ENCODE measurements at regions not wholly inside any gene's neighbourhood (a gene's known extent, or its start where the extent isn't known, plus 50 kb on each side); places are given as distances from the start of the nearest gene placed in this dataset.

DNA sequence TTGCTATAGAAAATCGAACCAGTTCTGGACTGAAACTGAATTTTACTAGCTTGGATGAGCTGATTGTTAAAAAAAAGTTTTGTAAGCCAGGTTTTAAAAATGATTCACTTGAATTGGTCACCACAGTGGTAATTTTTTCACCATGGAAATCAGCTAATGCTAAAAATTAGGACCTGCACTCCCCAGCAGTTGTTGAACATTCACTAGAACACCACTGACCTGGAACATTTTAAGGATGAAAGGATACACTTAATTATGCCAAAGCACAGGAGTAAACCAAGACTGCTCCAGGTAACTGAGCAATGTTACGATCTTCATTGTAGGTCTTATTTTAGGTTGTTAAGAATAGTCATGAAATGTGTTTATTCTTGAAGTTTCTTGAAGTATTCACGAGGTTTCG, 1342.6 kb upstream of the SPRY2 start (continued):
- TF ChIP-seq, protein P1, sequence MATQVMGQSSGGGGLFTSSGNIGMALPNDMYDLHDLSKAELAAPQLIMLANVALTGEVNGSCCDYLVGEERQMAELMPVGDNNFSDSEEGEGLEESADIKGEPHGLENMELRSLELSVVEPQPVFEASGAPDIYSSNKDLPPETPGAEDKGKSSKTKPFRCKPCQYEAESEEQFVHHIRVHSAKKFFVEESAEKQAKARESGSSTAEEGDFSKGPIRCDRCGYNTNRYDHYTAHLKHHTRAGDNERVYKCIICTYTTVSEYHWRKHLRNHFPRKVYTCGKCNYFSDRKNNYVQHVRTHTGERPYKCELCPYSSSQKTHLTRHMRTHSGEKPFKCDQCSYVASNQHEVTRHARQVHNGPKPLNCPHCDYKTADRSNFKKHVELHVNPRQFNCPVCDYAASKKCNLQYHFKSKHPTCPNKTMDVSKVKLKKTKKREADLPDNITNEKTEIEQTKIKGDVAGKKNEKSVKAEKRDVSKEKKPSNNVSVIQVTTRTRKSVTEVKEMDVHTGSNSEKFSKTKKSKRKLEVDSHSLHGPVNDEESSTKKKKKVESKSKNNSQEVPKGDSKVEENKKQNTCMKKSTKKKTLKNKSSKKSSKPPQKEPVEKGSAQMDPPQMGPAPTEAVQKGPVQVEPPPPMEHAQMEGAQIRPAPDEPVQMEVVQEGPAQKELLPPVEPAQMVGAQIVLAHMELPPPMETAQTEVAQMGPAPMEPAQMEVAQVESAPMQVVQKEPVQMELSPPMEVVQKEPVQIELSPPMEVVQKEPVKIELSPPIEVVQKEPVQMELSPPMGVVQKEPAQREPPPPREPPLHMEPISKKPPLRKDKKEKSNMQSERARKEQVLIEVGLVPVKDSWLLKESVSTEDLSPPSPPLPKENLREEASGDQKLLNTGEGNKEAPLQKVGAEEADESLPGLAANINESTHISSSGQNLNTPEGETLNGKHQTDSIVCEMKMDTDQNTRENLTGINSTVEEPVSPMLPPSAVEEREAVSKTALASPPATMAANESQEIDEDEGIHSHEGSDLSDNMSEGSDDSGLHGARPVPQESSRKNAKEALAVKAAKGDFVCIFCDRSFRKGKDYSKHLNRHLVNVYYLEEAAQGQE (IDR thresholded peaks at IDR 0.05; ENCODE audit: unreplicated experiment) = no peak
- no peak for TF ChIP-seq EZH2 (IDR thresholded peaks at IDR 0.05; ENCODE audit: low read depth, unreplicated experiment)
- TF ChIP-seq, protein P2, sequence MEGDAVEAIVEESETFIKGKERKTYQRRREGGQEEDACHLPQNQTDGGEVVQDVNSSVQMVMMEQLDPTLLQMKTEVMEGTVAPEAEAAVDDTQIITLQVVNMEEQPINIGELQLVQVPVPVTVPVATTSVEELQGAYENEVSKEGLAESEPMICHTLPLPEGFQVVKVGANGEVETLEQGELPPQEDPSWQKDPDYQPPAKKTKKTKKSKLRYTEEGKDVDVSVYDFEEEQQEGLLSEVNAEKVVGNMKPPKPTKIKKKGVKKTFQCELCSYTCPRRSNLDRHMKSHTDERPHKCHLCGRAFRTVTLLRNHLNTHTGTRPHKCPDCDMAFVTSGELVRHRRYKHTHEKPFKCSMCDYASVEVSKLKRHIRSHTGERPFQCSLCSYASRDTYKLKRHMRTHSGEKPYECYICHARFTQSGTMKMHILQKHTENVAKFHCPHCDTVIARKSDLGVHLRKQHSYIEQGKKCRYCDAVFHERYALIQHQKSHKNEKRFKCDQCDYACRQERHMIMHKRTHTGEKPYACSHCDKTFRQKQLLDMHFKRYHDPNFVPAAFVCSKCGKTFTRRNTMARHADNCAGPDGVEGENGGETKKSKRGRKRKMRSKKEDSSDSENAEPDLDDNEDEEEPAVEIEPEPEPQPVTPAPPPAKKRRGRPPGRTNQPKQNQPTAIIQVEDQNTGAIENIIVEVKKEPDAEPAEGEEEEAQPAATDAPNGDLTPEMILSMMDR (conservative IDR thresholded peaks at IDR 0.05; ENCODE audit: low read depth in 2 of 2) = no peak

GRCh38 chr13:81682081-81682630, 1341.2 kb upstream of the SPRY2 start:
- Histone ChIP-seq H3K36me3 (ENCODE audit: insufficient read depth) (0 out of 2 replicates have a peak, but pooled peaks cover 4% of the 10 kb centered on the region), H3K4me1 (ENCODE audit: insufficient read depth) (no peaks in the 10 kb centered on the region; the same call in 1 of the 2 replicates), H3K4me3 (no peak overlapping the region), H2AFZ (no peak overlapping the region), H3F3A (replicated peaks; ENCODE audit: low read depth) (no peaks in the 10 kb centered on the region), H3K9me2 (ENCODE audit: insufficient read depth) (no peaks in the 10 kb centered on the region), H3K27ac (ENCODE audit: low read depth) (no peak overlapping the region), H3K4me2 (no peak overlapping the region), H3K27me3 (ENCODE audit: insufficient read depth) (no peaks in the 10 kb centered on the region), H3K79me2 (replicated peaks; ENCODE audit: insufficient read depth) (no peaks in the 10 kb centered on the region), H4K20me1 (replicated peaks; ENCODE audit: insufficient read depth) (no peaks in the 10 kb centered on the region)
- H3K4me3 Mint-ChIP-seq = no peak overlapping the region
- peaks cover 9% of the 10 kb centered on the region for H3K9me3 Mint-ChIP-seq
- no peaks in the 10 kb centered on the region for H3K4me1 Mint-ChIP-seq
- no peaks in the 10 kb centered on the region for H3K27me3 Mint-ChIP-seq (ENCODE audit: insufficient read depth, low read depth, poor library complexity)
- no peak for DNase-seq (ENCODE audit: low spot score)
- no peak overlapping the region for H3K27ac Mint-ChIP-seq
- H3K36me3 Mint-ChIP-seq (ENCODE audit: low read depth) = peaks cover 6% of the 10 kb centered on the region; the same call in 1 of the 3 replicates
- no peak for ATAC-seq
- TF ChIP-seq EZH2phosphoT487 (IDR thresholded peaks at IDR 0.05; ENCODE audit: unreplicated experiment) (no peak), STAT1 (IDR thresholded peaks at IDR 0.05; ENCODE audit: unreplicated experiment) (no peak), CREB1 (CRISPR knock-in tag; IDR thresholded peaks at IDR 0.05; ENCODE audit: low read depth) (no peak), POLR2AphosphoS5 (IDR thresholded peaks at IDR 0.05; ENCODE audit: low read depth) (no peak), EZH2 (IDR thresholded peaks at IDR 0.05; ENCODE audit: low read depth, unreplicated experiment) (no peak), ZNF331 (CRISPR knock-in tag; IDR thresholded peaks at IDR 0.05; ENCODE audit: low read depth) (no peak)
- TF ChIP-seq, protein P2 (conservative IDR thresholded peaks at IDR 0.05; ENCODE audit: low read depth in 2 of 2) = no peak
- TF ChIP-seq, protein P3, sequence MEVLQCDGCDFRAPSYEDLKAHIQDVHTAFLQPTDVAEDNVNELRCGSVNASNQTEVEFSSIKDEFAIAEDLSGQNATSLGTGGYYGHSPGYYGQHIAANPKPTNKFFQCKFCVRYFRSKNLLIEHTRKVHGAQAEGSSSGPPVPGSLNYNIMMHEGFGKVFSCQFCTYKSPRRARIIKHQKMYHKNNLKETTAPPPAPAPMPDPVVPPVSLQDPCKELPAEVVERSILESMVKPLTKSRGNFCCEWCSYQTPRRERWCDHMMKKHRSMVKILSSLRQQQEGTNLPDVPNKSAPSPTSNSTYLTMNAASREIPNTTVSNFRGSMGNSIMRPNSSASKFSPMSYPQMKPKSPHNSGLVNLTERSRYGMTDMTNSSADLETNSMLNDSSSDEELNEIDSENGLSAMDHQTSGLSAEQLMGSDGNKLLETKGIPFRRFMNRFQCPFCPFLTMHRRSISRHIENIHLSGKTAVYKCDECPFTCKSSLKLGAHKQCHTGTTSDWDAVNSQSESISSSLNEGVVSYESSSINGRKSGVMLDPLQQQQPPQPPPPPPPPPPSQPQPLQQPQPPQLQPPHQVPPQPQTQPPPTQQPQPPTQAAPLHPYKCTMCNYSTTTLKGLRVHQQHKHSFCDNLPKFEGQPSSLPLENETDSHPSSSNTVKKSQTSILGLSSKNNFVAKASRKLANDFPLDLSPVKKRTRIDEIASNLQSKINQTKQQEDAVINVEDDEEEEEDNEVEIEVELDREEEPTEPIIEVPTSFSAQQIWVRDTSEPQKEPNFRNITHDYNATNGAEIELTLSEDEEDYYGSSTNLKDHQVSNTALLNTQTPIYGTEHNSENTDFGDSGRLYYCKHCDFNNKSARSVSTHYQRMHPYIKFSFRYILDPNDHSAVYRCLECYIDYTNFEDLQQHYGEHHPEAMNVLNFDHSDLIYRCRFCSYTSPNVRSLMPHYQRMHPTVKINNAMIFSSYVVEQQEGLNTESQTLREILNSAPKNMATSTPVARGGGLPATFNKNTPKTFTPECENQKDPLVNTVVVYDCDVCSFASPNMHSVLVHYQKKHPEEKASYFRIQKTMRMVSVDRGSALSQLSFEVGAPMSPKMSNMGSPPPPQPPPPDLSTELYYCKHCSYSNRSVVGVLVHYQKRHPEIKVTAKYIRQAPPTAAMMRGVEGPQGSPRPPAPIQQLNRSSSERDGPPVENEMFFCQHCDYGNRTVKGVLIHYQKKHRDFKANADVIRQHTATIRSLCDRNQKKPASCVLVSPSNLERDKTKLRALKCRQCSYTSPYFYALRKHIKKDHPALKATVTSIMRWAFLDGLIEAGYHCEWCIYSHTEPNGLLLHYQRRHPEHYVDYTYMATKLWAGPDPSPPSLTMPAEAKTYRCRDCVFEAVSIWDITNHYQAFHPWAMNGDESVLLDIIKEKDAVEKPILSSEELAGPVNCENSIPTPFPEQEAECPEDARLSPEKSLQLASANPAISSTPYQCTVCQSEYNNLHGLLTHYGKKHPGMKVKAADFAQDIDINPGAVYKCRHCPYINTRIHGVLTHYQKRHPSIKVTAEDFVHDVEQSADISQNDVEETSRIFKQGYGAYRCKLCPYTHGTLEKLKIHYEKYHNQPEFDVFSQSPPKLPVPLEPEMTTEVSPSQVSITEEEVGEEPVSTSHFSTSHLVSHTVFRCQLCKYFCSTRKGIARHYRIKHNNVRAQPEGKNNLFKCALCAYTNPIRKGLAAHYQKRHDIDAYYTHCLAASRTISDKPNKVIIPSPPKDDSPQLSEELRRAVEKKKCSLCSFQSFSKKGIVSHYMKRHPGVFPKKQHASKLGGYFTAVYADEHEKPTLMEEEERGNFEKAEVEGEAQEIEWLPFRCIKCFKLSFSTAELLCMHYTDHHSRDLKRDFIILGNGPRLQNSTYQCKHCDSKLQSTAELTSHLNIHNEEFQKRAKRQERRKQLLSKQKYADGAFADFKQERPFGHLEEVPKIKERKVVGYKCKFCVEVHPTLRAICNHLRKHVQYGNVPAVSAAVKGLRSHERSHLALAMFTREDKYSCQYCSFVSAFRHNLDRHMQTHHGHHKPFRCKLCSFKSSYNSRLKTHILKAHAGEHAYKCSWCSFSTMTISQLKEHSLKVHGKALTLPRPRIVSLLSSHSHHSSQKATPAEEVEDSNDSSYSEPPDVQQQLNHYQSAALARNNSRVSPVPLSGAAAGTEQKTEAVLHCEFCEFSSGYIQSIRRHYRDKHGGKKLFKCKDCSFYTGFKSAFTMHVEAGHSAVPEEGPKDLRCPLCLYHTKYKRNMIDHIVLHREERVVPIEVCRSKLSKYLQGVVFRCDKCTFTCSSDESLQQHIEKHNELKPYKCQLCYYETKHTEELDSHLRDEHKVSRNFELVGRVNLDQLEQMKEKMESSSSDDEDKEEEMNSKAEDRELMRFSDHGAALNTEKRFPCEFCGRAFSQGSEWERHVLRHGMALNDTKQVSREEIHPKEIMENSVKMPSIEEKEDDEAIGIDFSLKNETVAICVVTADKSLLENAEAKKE (CRISPR knock-in tag; IDR thresholded peaks at IDR 0.05) = no peak
